ENCODE measurements at regions not wholly inside any gene's neighbourhood (a gene's known extent, or its start where the extent isn't known, plus 50 kb on each side); places are given as distances from the start of the nearest gene placed in this dataset.

- TF ChIP-seq, protein P1, sequence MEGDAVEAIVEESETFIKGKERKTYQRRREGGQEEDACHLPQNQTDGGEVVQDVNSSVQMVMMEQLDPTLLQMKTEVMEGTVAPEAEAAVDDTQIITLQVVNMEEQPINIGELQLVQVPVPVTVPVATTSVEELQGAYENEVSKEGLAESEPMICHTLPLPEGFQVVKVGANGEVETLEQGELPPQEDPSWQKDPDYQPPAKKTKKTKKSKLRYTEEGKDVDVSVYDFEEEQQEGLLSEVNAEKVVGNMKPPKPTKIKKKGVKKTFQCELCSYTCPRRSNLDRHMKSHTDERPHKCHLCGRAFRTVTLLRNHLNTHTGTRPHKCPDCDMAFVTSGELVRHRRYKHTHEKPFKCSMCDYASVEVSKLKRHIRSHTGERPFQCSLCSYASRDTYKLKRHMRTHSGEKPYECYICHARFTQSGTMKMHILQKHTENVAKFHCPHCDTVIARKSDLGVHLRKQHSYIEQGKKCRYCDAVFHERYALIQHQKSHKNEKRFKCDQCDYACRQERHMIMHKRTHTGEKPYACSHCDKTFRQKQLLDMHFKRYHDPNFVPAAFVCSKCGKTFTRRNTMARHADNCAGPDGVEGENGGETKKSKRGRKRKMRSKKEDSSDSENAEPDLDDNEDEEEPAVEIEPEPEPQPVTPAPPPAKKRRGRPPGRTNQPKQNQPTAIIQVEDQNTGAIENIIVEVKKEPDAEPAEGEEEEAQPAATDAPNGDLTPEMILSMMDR (optimal IDR thresholded peaks at IDR 0.05 in 1 of 3, IDR thresholded peaks at IDR 0.05 in 1 of 3, conservative IDR thresholded peaks at IDR 0.05 in 1 of 3; ENCODE audit: extremely low read depth in 1 of 3, insufficient read depth in 2 of 3, low read length in 3 of 3), result no peak
- TF ChIP-seq EZH2 (IDR thresholded peaks at IDR 0.05; ENCODE audit: low read length), result no peak
- Histone ChIP-seq H3K9me1 (ENCODE audit: control insufficient read depth, extremely low read depth, insufficient read depth, low read length) (no peaks in the 10 kb centered on the region), H3K27ac (ENCODE audit: control insufficient read depth, insufficient read depth, low read length) (no peak overlapping the region), H3K9ac (ENCODE audit: control insufficient read depth, extremely low read depth, insufficient read depth, low read length) (no peak overlapping the region), H3K4me2 (ENCODE audit: control insufficient read depth, extremely low read depth, insufficient read depth, low read depth, low read length) (no peak overlapping the region), H4K20me1 (ENCODE audit: control insufficient read depth, extremely low read depth, insufficient read depth, low read length) (no peaks in the 10 kb centered on the region), H3K27me3 (ENCODE audit: control insufficient read depth, extremely low read depth, insufficient read depth, low read length) (no peaks in the 10 kb centered on the region), H3K4me3 (ENCODE audit: control insufficient read depth in 2 of 3, extremely low read depth in 1 of 3, insufficient read depth in 2 of 3, low read depth in 1 of 3, low read length in 3 of 3) (no peak overlapping the region), H3K4me1 (ENCODE audit: control insufficient read depth, extremely low read depth, insufficient read depth, low read length) (no peaks in the 10 kb centered on the region), H2AFZ (ENCODE audit: control insufficient read depth, low read length) (no peak overlapping the region), H3K79me2 (ENCODE audit: control insufficient read depth, insufficient read depth, low read length) (no peaks in the 10 kb centered on the region), H3K36me3 (ENCODE audit: control insufficient read depth in 2 of 2, extremely low read depth in 1 of 2, insufficient read depth in 2 of 2, low read length in 2 of 2) (no peaks in the 10 kb centered on the region), H3K9me3 (ENCODE audit: control insufficient read depth, low read depth, low read length) (no peaks in the 10 kb centered on the region)
- dilution Hi-C loops (cut with MboI; ENCODE audit: extremely low pct_ligation_motif_present, low sequenced_read_pairs), result no loop called here
- DNase-seq (ENCODE audit: low read depth, low spot score) (no peak), FAIRE-seq (no peak)
Observed at GRCh38 chr5:152730176-152730575, 325.1 kb upstream of the NMUR2 start.

DNA sequence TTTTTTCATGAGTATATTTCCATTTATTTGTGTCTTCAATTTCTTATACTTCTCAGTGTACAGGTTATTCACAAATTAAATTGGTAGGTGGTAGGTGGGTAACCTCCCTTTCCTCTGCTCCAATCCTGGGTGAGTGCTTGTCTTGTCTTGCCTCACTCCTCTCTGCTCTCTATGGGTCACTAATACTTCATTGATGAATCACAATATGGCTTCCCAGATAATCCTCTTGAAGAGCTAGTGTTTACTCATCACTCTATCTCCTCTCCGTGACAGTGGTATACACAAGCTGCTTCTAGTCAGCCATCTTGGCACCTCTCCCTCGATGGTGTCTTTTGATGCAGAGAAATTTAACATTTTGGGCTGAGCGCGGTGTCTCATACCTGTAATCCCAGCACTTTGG is 331.8 kb upstream of the NMUR2 start:
- TF ChIP-seq, protein P1 (optimal IDR thresholded peaks at IDR 0.05 in 1 of 3, IDR thresholded peaks at IDR 0.05 in 1 of 3, conservative IDR thresholded peaks at IDR 0.05 in 1 of 3; ENCODE audit: extremely low read depth in 1 of 3, insufficient read depth in 2 of 3, low read length in 3 of 3), result no peak
- no peak for TF ChIP-seq EZH2 (IDR thresholded peaks at IDR 0.05; ENCODE audit: low read length)
- Histone ChIP-seq H3K27ac (ENCODE audit: control insufficient read depth, insufficient read depth, low read length) (no peak overlapping the region), H4K20me1 (ENCODE audit: control insufficient read depth, extremely low read depth, insufficient read depth, low read length) (no peaks in the 10 kb centered on the region), H3K36me3 (ENCODE audit: control insufficient read depth in 2 of 2, extremely low read depth in 1 of 2, insufficient read depth in 2 of 2, low read length in 2 of 2) (no peaks in the 10 kb centered on the region), H3K4me2 (ENCODE audit: control insufficient read depth, extremely low read depth, insufficient read depth, low read depth, low read length) (no peak overlapping the region), H3K4me3 (ENCODE audit: control insufficient read depth in 2 of 3, extremely low read depth in 1 of 3, insufficient read depth in 2 of 3, low read depth in 1 of 3, low read length in 3 of 3) (no peak overlapping the region), H3K9me3 (ENCODE audit: control insufficient read depth, low read depth, low read length) (no peaks in the 10 kb centered on the region), H3K27me3 (ENCODE audit: control insufficient read depth, extremely low read depth, insufficient read depth, low read length) (no peaks in the 10 kb centered on the region), H2AFZ (ENCODE audit: control insufficient read depth, low read length) (no peak overlapping the region), H3K9me1 (ENCODE audit: control insufficient read depth, extremely low read depth, insufficient read depth, low read length) (no peaks in the 10 kb centered on the region), H3K79me2 (ENCODE audit: control insufficient read depth, insufficient read depth, low read length) (no peaks in the 10 kb centered on the region), H3K4me1 (ENCODE audit: control insufficient read depth, extremely low read depth, insufficient read depth, low read length) (no peaks in the 10 kb centered on the region), H3K9ac (ENCODE audit: control insufficient read depth, extremely low read depth, insufficient read depth, low read length) (no peak overlapping the region)
- dilution Hi-C loops (cut with MboI; ENCODE audit: extremely low pct_ligation_motif_present, low sequenced_read_pairs), result no loop called here
- no peak for FAIRE-seq
- DNase-seq (ENCODE audit: low read depth, low spot score), result no peak
